GM12891 (cell line): ENCODE measurements at regions not wholly inside any gene's neighbourhood (a gene's known extent, or its start where the extent isn't known, plus 50 kb on each side); places are given as distances from the start of the nearest gene placed in this dataset.

Source experiments
- PAX5 ChIP-seq: IDR thresholded peaks from 2 replicates; pipeline ENCODE4 v1.6.1; 2011; ENCODE audit warnings: low read length, moderate library complexity, mild to moderate bottlenecking; ENCODE audit not compliant: insufficient read depth, severe bottlenecking
- POLR2A ChIP-seq: IDR thresholded peaks from 2 replicates; pipeline ENCODE4 v1.6.1; 2011; ENCODE audit warnings: low read depth, low read length, control low read depth
- POLR2AphosphoS5 ChIP-seq: IDR thresholded peaks from 2 replicates; pipeline ENCODE4 v1.6.1; 2011; ENCODE audit warnings: low read depth, low read length, control low read depth
- SPI1 ChIP-seq: IDR thresholded peaks from 2 replicates; pipeline ENCODE4 v1.6.1; 2011; ENCODE audit warnings: low read depth, low read length, control low read depth

DNA sequence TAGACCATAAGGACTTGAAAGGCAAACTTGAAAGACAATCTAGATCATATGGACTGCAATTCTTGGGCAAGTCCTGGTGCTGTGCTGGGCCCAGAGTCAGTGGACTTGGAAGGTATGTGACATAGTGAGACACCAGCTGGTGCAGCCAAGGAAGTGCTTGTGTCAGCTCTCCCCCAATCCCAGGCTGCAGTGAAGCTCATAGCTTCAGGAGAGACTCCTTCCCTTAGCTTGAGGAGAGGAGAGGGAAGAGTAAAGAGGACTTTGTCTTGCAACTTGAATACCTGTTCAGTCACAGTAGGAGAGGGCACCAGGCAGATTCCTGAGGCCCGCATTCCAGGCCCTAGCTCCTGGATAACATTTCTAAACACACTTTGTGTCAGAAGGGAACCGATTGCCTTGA is 127.4 kb upstream of the ZPLD1 start:
- TF ChIP-seq POLR2AphosphoS5 (no peak), SPI1 (no peak), POLR2A (no peak), PAX5 (no peak)
